Head of caudate nucleus (tissue), 42 donors: ENCODE measurements at regions not wholly inside any gene's neighbourhood (a gene's known extent, or its start where the extent isn't known, plus 50 kb on each side); places are given as distances from the start of the nearest gene placed in this dataset.
A peak's percentile ranks its signal among the peaks of the same experiment; 100 is the strongest.
"Not testable (repeated sequence)": the region's sequence is repeated elsewhere in the genome, so short reads cannot be mapped to it uniquely, and the experiment has no call there.

Source experiments
- DNase-seq, 42 donors: peaks; one replicate each; pipeline versions ENCODE4 v3.0.0 to v3.0.0-alpha.2; 2020 to 2021; ENCODE audit warnings: mixed read lengths in 7 of 42
- intact Hi-C: fragments of 100-400 bp; cut with DNase I; formaldehyde crosslinking; loops from one replicate; pipeline ENCODE4 v1.15.0; 2022

DNA sequence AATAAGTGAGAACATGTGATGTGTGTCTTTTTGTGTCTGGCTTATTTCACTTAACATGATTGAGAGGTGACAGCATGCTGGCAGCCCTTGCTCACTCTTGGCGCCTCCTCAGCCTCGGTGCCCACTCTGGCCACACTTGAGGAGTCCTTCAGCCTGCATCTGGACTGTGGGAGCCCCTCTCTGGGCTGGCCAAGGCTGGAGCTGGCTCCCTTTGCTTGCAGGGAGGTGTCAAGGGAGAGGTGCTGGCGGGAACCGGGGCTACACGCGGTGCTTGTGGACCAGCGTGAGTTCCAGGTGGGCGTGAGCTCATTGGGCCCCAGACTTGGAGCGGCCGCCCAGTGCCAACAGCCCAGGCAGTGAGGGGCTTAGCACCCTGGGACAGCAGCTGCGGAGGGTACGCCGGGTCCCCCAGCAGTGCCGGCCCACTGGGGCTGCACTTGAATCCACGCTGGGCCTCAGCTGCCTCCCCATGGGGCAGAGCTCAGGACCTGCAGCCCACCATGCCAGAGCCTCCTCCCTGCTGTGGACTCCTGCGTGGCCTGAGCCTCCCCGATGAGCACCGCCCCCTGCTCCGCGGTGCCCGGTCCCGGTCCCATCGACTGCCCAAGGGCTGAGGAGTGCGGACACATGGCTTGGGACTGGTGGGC, 658.6 kb downstream of the GRXCR1 start:
- no peak for DNase-seq
- intact Hi-C loops = no loop called here

DNA sequence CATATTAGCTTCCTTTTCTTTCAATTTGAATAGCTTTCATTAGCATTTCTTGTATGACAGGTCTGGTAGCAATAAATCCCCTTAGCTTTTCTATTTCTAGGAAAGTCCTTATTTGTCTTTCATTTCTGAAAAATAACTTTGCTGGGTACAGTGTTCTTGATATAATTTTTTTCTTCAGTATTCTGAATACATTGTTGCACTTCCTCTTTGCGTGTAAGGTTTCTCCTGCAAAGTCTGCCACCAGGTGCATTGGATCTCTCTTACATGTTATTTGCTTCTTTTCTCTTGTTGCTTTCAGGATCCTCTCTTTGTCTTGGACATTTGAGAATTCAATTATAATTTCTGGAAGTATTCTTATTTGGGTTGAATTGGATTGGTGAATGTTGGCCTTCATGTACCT, 663.7 kb downstream of the GRXCR1 start:
- intact Hi-C loops = no loop called here
- DNase-seq = no peak

DNA sequence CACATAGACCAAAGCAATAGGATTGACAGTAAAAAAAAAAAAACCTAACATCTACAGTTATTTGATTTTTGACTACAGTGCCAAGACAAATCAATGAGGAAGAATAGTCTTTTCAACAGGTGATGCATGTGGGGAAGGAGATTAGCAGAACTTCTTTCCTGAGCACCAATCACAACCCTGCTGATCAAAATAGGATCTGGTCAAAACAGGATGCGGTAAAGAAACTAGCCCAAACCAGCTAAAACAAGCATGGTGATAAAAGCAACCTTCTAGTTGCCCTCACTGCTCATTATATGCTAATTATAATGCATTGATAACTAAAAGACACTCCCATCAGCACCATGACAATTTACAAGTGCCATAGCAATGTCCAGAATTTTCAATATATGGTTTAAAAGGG, 667.5 kb downstream of the GRXCR1 start:
- intact Hi-C loops = no loop called here
- DNase-seq = no peak

DNA sequence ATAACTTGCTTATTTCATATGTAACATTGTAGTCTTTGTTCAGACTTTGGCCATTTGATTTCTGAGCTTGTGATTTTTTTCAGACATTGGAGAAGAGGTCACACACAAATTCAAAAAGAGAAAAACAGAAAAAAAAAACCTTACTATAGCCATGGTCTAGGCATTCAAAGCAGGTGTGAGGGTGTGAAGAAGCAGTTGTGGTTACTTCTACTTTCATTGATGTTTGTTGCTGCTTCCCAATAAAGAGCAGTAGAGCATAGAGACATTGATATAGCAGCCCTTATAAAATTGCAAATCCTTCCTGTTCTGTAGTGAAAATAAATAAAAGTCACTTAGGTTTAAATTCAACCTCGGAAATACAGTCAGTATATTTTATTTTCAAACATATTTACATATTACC, 671.6 kb downstream of the GRXCR1 start:
- intact Hi-C loops = no loop called here
- DNase-seq = no peak

DNA sequence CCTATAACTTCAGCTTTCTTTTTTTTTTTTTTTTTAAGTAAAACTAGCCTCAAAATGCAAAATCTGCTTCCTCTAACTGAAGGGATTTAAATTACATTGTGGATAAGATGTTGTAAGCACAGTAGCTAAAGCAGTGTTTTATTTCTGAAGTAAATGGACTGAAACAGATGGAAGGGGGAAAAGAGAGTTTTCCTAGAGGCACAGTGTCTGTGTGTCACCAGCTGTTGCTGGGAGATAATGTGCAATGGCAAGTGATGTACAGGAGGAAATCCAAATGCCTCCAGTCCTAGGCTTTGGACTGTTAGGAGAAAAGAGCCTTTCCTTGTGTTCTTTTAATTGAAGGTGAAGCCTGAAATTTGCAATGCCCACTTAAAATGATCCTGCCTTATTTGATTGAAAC, 672.1 kb downstream of the GRXCR1 start:
- intact Hi-C loops = no loop called here
- DNase-seq = no peak

DNA sequence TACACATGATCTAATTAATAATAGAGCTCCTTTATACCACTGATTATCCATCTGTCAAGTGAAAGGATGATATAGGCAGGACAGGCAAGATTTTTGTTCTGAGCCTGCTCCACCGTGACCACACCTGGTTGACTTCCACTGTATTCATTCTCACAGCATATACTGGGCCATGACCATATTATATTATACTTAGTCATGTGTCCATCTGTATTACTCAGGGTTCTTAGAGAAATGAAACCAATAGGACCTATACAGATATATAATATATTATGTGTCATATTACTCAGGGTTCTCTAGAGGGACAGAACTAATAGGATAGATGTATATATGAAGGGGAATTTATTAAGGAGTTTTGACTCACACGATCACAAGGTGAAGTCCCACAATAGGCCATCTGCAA, 675.1 kb downstream of the GRXCR1 start:
- DNase-seq = no peak
- intact Hi-C loops = no loop called here

DNA sequence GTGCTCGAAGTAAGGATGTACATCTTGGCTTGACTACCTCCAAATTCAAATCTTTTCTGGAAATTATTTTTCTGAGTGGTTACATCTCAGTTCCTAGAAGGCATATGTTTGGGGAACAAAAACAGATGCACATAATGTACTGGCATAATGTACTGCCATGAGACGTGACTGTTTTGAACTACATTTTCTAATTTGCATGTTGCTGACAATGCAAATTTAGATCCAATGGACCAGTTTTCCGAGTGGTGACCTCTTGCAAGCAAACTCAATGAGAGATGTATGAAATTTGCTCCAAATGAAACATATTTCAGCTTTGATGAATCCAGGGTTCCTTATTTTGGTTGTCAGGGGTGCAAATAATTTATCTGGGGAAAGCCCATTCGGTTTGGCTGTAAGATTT, 694.3 kb downstream of the GRXCR1 start:
- intact Hi-C loops = no loop called here
- no peak for DNase-seq

DNA sequence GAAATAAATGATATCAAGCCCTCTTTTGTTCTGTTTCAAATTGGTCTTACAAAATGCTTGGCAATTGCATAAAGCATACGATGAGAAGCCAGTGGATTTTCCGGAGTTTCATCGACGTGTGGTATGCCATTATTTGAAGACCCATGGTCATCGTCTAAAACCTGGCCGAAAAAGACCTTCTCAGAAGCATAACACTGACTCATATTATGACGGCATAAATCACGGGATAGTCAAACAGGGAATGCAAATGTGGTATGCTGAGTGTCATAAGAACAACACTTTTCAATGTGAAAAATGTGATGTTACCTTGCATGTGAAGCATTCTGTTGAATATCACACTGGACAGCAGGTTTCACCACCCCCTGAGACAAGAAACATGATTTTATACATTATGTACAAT, 695.2 kb downstream of the GRXCR1 start:
- intact Hi-C loops = no loop called here
- no peak for DNase-seq

DNA sequence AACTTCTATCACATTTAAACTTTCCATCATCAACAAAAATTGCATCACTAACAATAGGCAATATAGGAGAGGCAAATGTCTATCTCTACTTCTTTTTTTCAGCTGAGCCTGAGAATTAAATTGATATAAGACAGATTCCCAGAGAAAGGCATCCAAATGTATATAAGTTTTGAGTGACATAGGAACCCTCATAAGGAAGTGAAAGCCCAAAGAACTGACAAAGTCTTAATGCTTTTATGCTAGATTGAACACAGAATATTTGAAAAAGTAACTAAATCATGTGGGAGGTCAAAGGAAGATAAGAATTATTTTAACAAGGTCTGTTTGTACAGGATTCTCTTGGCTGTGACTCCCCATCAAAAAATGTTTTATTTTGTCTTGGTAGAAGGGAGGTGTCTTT, 714.9 kb downstream of the GRXCR1 start:
- intact Hi-C loops = no loop called here
- no peak for DNase-seq

DNA sequence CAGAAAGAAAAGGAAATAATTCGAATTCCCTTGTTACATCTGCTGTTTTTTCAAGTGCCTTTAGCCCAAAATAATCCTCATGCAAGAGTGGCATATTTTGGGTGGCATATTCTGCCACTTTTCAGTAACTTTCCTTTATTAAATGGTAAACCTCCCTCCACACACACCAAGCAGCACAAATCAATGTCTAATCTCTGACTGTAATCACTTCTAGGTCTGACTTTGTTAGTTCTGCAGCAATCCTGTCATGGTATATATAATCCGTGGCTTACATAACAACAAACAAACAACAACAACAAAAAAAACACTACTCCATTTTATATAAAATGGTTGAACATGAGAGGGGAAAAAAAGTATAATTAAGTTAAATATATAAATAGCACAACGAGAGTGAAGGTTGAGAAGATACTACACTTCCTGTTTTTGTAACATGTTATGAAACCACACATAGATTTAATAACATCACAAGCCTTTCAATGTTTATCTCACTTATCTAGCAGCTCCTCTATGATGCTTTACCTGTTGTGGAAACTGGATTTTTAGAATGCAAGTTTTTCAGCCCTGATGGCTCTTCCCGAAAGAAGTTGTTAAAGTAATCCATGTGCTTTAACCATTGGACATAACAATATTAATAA, 715.4 kb downstream of the GRXCR1 start:
- no peak for DNase-seq
- intact Hi-C loops = no loop called here

DNA sequence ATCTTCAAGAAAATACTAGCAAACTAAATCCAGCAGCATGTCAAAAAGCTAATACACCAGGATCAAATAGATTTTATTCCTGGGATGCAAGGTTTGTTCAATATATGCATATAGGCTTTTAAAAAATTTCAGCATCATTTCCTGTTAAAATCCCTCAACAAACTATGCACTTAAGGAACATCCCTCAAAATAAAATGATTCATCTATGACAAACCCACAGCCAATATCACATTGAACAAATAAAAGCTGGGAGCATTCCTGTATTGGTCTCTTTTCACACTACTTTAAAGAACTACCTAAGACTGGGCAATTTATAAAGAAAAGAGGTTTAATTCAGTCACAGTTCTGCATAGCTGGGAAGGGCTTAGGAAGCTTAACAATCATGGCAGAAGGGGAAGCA, 726.7 kb downstream of the GRXCR1 start:
- no peak for DNase-seq
- intact Hi-C loops = no loop called here

DNA sequence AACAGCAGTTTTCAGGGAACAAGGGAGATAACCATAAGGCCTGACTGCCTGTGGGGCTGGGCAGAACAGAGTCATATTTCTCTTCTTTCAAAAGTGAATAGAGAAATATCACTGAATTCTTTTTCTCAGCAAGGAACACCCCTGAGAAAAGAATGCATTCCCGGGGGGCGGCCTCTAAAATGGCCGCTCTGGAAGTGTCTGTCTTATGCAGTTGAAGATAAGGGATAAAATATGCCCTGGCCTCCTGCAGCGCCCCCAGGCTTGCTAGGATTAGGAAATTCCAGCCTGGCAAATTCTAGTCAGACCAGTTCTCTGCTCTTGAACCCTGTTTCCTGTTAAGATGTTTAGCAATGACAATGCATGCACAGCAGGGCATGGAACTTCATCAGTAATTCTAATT, 745.4 kb downstream of the GRXCR1 start:
- intact Hi-C loops, DNase-seq: not testable (repeated sequence)

DNA sequence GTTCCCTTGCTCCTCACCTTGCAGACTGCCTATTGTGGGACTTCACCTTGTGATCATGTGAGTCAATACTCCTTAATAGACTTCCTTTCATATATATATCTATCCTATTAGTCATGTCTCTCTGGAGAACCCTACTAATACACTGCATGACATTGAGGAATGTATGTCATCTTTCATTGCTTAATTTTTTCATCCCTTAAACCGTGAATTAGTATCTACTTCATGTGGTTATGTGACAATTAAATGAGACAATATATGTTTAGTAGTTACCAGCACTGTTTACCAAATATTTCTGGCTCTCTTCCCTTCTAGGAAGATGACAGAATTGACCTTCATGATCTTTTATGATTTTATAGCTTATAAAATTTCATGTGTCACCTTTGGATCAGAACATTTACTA, 759.5 kb downstream of the GRXCR1 start:
- no peak for DNase-seq
- intact Hi-C loops = no loop called here

DNA sequence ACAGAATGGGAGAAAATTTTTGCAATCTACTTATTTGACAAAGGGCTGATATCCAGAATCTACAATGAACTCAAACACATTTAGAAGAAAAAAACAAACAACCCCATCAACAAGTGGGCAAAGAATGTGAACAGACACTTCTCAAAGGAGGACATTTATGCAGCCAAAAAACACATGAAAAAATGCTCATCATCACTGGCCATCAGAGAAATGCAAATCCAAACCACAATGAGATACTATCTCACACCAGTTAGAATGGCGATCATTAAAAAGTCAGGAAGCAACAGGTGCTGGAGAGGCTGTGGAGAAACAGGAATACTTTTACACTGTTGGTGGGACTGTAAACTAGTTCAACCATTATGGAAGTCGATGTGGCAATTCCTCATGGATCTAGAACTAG, 767.0 kb downstream of the GRXCR1 start:
- DNase-seq, intact Hi-C loops: not testable (repeated sequence)

DNA sequence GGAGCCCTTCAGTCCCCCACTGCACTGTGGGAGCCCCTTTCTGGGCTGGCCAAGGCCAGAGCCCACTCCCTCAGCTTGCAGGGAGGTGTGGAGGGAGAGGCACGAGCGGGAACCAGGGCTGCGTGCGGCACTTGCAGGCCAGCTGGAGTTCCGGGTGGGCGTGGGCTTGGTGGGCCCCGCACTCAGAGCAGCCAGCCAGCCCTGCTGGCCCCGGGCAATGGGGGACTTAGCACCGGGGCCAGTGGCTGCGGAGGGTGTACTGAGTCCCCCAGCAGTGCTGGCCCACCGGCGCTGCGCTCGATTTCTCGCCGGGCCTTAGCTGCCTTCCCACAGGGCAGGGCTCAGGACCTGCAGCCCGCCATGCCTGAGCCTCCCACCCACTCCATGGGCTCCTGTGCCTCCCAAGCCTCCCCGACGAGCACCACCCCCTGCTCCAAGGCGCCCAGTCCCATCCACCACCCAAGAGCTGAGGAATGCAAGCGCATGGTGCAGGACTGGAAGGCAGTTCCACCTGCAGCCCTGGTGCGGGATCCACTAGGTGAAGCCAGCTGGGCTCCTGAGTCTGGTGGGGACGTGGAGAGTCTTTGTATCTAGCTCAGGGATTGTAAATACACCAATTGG, 776.2 kb downstream of the KCTD8 start:
- DNase-seq, intact Hi-C loops: not testable (repeated sequence)

DNA sequence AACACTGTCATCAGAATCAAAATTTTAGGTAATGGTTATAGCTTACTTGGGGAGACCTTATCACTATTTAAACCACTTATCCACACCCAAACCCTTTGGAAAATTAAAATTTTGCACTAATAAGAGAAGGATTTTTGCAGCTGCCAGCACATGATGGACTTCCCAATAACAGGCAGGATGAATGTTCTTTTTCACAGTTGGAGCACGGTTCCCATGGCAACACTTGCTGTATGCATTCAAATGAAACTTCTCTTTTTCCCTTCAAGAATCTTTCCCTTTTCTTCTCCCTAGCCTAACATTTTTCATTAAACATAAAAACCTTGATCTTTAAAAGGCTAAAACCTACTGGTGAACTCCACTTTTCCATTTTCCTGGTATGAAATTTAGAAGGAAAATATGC, 768.2 kb downstream of the KCTD8 start:
- peak in 37 of 42 donors; percentile 5 to 80 (median 43) for DNase-seq

DNA sequence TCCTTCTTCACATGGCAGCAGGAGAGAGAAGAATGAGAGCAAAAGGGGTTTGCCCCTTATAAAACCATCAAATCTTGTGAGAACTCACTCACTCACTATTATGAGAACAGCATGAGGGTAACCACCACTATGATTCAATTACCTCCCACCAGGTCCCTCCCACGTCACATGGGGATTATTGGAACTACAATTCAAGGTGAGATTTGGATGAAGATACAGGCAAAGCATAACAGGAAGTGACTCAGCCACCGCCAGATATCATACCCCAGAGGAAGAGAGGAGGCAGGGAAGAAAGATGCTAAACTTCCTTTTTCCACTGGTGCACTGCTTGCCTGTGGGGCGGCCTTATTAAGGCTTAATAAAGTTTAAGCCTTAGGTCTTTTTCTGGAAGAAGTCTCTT, 766.1 kb downstream of the KCTD8 start:
- intact Hi-C loops = no loop called here
- DNase-seq = peak in 39 of 42 donors; percentile 12 to 83 (median 47)

More for the DNA sequence above, 768.2 kb downstream of the KCTD8 start:
- intact Hi-C loops = no loop called here

DNA sequence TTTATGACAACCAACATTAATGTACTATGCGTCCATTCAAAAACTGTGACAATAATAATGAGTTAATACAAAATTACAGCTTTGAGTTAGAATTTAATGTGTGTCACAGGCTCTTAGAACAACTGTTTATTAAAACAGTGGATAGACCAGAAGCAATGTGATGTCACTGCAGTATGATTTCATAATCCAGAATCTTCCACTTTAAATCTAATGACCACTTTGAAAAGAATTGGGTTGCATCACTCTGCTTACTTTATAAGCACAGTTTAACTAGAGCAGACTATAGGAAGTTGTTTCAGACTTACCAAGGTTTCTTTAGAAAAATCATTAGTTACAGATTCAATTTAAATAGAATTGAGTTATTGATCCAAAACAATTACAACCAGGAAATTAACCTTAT, 758.5 kb downstream of the KCTD8 start:
- intact Hi-C loops = no loop called here

DNA sequence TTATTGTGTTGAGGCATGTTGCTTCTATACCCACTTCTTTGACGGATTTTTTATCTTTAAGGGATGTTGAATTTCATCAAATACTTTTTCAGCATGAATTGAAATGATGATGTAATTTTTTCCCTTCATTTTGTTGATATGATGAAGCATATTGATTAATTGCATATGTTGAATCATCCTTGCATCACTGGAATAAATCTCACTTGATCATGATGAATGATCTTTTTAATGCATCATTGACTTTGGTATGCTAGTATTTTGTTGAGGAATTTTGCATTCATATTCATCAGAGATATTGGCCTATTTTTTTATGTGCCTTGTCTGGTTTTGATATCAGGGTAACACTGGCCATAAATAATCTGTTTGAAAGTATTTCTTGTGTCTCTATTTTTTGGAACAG, 754.7 kb downstream of the KCTD8 start:
- DNase-seq = no peak
- intact Hi-C loops = no loop called here

More for the DNA sequence above, 758.5 kb downstream of the KCTD8 start:
- no peak for DNase-seq

DNA sequence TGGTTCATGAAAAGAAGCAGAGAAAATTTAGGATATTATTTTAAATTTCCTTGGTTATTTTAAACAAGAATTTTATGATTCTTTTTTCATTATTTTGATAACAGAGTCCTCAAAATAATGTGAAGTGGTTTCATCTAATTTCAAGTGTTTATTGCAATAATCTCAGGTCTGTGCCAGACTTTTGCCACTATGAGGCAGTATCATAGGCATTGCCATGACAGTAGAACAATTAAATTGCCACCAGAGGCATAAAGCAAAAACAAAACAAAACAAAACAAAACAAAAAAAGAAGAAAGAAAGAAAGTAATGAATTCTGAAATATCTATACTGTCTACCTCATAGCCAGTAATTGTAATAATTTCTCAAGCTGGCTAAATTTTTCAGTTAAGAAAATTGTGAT, 739.2 kb downstream of the KCTD8 start:
- intact Hi-C loops = no loop called here
- DNase-seq = no peak
